K562 (cell line): ENCODE measurements at regions not wholly inside any gene's neighbourhood (a gene's known extent, or its start where the extent isn't known, plus 50 kb on each side); places are given as distances from the start of the nearest gene placed in this dataset.
A peak's percentile ranks its signal among the peaks of the same experiment; 100 is the strongest.

Experiments
- ATAC-seq: fragments of 200-7000 bp; cut with Tn5 transposase; 3 replicates; pipeline ENCODE4 v1.9.1; 2020; ENCODE audit warnings: moderate library complexity
- BruUV-seq: library from RNA; stranded (reverse); fragments of 400-500 nt; replicated peaks from 2 replicates; lab custom pipeline; 2021; lab: Mats Ljungman, UMichigan
- CTCF ChIA-PET: fragments of 300-600 bp; formaldehyde crosslinking; extraction: SDS; loops from one replicate; lab custom pipeline; 2021; ENCODE audit warnings: low intra/inter-chr PET ratio; lab: Yijun Ruan, JAX
- POLR2A ChIA-PET: fragments of 300-600, 350-650 bp; sonication (Branson Sonifier 250); formaldehyde crosslinking; extraction: SDS; loops from one replicate; lab custom pipeline; 2021; ENCODE audit warnings: antibody characterized with exemption, inconsistent platforms; lab: Yijun Ruan, JAX
- DNase-seq, 4 experiments: peaks; one replicate each; pipeline versions ENCODE4 v3.0.0 to v3.0.0-alpha.2; 2011 to 2018; ENCODE audit warnings: low spot score in 3 of 4, mixed read lengths in 3 of 4; ENCODE audit errors: extremely low read depth in 1 of 4
- FAIRE-seq: peaks from 2 replicates; lab custom pipeline; 2011; peaks lifted over from hg19 to GRCh38; lab: Jason Lieb, UNC
- H2AFZ ChIP-seq: 2 replicates; pipeline ENCODE4 v1.6.0; 2011; ENCODE audit warnings: low read depth, low read length, control low read depth, inconsistent platforms
- H3K27ac ChIP-seq: fragments of 200-600 bp; 3 replicates; pipeline ENCODE4 v1.8.0; 2011; ENCODE audit warnings: low read depth, mild to moderate bottlenecking, control low read depth, inconsistent platforms, low read length, moderate library complexity, mixed read lengths; ENCODE audit errors: extremely low read depth
- H3K27me3 ChIP-seq, 2 experiments: fragments of 300-600 bp in 1 of 2; 2 replicates in 1 of 2; 3 replicates in 1 of 2; pipeline versions ENCODE4 v1.6.0 to v1.8.0; 2011; ENCODE audit warnings: inconsistent platforms in 2 of 2, low read length in 2 of 2, mild to moderate bottlenecking in 1 of 2, mixed read lengths in 1 of 2, moderate library complexity in 1 of 2; ENCODE audit not compliant: control insufficient read depth in 2 of 2, insufficient read depth in 2 of 2
- H3K36me3 ChIP-seq: fragments of 300-600 bp; 3 replicates; pipeline ENCODE4 v1.8.0; 2011; ENCODE audit warnings: mild to moderate bottlenecking, low read length, inconsistent platforms; ENCODE audit not compliant: control insufficient read depth, insufficient read depth
- H3K4me1 ChIP-seq, 2 experiments: fragments of 200-600 bp in 1 of 2; replicated peaks in 1 of 2; 2 replicates in 1 of 2; 3 replicates in 1 of 2; pipeline versions ENCODE4 v1.5.1 to v1.8.0; 2011; ENCODE audit warnings: inconsistent platforms in 2 of 2, low read length in 2 of 2, mild to moderate bottlenecking in 1 of 2, mixed read lengths in 1 of 2, moderate library complexity in 1 of 2; ENCODE audit not compliant: control insufficient read depth in 2 of 2, insufficient read depth in 2 of 2
- H3K4me2 ChIP-seq: 2 replicates; pipeline ENCODE4 v1.6.1; 2011; ENCODE audit warnings: low read length, control low read depth, inconsistent platforms, mixed read lengths; ENCODE audit not compliant: insufficient read depth
- H3K4me3 ChIP-seq: fragments of 200-600 bp; sonication (generic), shearing (Covaris generic); 2 replicates; pipeline ENCODE4 v1.5.1; 2016; ENCODE audit warnings: control low read depth, inconsistent platforms
- H3K79me2 ChIP-seq: fragments of 200-600 bp; 3 replicates; pipeline ENCODE4 v1.8.0; 2011; ENCODE audit warnings: low read length, inconsistent platforms; ENCODE audit not compliant: control insufficient read depth, insufficient read depth
- H3K9ac ChIP-seq, 2 experiments: 2 replicates each; pipeline versions ENCODE4 v1.6.0 to v1.6.1; 2011; ENCODE audit warnings: low read depth in 2 of 2, low read length in 2 of 2, control low read depth in 1 of 2, inconsistent platforms in 1 of 2, mild to moderate bottlenecking in 1 of 2, mixed read lengths in 1 of 2; ENCODE audit not compliant: insufficient read depth in 1 of 2
- H3K9me1 ChIP-seq: one replicate; pipeline ENCODE4 v1.6.0; 2011; ENCODE audit warnings: inconsistent platforms, mild to moderate bottlenecking, low read length, moderate library complexity; ENCODE audit not compliant: control insufficient read depth, insufficient read depth
- H3K9me3 ChIP-seq: replicated peaks from 2 replicates; pipeline ENCODE4 v1.5.1; 2011; ENCODE audit warnings: low read depth, low read length, inconsistent platforms; ENCODE audit not compliant: control insufficient read depth, insufficient read depth
- H4K20me1 ChIP-seq: replicated peaks from 2 replicates; pipeline ENCODE4 v1.6.1; 2011; ENCODE audit warnings: low read length, inconsistent platforms, mixed read lengths; ENCODE audit not compliant: control insufficient read depth, insufficient read depth
- NFIC ChIP-seq: fragments of 450-650 bp; IDR thresholded peaks from 2 replicates; pipeline ENCODE4 v1.6.1; 2017; ENCODE audit warnings: mild to moderate bottlenecking, inconsistent platforms
- WGBS: fragments of 100-300 bp; shearing (Covaris generic); methylation state at CpG from one replicate; pipeline ENCODE4 v1.1.6; 2016; ENCODE audit warnings: low coverage, mixed read lengths; ENCODE audit not compliant: insufficient coverage; ENCODE audit errors: missing lambda C conversion rate; 5-methylcytosine and 5-hydroxymethylcytosine counted together
- in situ Hi-C: fragments of 300-500 bp; cut with MboI; formaldehyde crosslinking; loops from 4 replicates; pipeline ENCODE4 v1.15.0; 2018; ENCODE audit warnings: inconsistent platforms, mixed read lengths
- intact Hi-C: fragments of 100-400 bp; cut with micrococcal nuclease; formaldehyde crosslinking; loops from 2 replicates; pipeline ENCODE4 v1.14.2; 2022
- TF ChIP-seq, protein P1 (sequence below): fragments of 450-650 bp; IDR thresholded peaks from 2 replicates; pipeline ENCODE4 v1.6.1; 2016; ENCODE audit warnings: mild to moderate bottlenecking, moderate library complexity

DNA sequence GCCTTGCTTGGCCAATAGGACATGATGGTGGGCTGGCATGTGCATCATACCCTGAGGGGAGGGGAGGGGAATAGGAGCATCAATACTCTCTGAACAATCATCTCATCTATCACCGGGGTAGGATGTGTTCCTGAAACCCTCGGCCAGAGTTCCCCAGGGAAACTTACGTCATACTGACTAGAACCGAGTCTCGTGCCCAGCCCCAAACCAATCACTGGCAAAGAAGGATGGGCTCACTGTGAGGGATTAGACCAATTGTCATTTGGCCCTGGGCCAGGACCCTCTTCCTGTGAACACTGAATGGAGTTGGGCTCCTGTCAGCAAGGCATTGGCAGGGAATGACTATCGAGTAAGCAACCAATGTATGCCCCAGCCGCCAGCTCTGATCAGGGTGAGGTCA, 261.5 kb downstream of the MYCN start:
- DNase-seq (no peak), FAIRE-seq (no peak)
- Histone ChIP-seq H3K4me1 (no peaks in the 10 kb centered on the region), H3K79me2 (no peaks in the 10 kb centered on the region), H3K9me1 (no peaks in the 10 kb centered on the region)
- no TSS peak for BruUV-seq
- 0 out of 2 replicates have a peak, but pooled peaks have one; percentile 23 for TF ChIP-seq NFIC
- TF ChIP-seq, protein P1, sequence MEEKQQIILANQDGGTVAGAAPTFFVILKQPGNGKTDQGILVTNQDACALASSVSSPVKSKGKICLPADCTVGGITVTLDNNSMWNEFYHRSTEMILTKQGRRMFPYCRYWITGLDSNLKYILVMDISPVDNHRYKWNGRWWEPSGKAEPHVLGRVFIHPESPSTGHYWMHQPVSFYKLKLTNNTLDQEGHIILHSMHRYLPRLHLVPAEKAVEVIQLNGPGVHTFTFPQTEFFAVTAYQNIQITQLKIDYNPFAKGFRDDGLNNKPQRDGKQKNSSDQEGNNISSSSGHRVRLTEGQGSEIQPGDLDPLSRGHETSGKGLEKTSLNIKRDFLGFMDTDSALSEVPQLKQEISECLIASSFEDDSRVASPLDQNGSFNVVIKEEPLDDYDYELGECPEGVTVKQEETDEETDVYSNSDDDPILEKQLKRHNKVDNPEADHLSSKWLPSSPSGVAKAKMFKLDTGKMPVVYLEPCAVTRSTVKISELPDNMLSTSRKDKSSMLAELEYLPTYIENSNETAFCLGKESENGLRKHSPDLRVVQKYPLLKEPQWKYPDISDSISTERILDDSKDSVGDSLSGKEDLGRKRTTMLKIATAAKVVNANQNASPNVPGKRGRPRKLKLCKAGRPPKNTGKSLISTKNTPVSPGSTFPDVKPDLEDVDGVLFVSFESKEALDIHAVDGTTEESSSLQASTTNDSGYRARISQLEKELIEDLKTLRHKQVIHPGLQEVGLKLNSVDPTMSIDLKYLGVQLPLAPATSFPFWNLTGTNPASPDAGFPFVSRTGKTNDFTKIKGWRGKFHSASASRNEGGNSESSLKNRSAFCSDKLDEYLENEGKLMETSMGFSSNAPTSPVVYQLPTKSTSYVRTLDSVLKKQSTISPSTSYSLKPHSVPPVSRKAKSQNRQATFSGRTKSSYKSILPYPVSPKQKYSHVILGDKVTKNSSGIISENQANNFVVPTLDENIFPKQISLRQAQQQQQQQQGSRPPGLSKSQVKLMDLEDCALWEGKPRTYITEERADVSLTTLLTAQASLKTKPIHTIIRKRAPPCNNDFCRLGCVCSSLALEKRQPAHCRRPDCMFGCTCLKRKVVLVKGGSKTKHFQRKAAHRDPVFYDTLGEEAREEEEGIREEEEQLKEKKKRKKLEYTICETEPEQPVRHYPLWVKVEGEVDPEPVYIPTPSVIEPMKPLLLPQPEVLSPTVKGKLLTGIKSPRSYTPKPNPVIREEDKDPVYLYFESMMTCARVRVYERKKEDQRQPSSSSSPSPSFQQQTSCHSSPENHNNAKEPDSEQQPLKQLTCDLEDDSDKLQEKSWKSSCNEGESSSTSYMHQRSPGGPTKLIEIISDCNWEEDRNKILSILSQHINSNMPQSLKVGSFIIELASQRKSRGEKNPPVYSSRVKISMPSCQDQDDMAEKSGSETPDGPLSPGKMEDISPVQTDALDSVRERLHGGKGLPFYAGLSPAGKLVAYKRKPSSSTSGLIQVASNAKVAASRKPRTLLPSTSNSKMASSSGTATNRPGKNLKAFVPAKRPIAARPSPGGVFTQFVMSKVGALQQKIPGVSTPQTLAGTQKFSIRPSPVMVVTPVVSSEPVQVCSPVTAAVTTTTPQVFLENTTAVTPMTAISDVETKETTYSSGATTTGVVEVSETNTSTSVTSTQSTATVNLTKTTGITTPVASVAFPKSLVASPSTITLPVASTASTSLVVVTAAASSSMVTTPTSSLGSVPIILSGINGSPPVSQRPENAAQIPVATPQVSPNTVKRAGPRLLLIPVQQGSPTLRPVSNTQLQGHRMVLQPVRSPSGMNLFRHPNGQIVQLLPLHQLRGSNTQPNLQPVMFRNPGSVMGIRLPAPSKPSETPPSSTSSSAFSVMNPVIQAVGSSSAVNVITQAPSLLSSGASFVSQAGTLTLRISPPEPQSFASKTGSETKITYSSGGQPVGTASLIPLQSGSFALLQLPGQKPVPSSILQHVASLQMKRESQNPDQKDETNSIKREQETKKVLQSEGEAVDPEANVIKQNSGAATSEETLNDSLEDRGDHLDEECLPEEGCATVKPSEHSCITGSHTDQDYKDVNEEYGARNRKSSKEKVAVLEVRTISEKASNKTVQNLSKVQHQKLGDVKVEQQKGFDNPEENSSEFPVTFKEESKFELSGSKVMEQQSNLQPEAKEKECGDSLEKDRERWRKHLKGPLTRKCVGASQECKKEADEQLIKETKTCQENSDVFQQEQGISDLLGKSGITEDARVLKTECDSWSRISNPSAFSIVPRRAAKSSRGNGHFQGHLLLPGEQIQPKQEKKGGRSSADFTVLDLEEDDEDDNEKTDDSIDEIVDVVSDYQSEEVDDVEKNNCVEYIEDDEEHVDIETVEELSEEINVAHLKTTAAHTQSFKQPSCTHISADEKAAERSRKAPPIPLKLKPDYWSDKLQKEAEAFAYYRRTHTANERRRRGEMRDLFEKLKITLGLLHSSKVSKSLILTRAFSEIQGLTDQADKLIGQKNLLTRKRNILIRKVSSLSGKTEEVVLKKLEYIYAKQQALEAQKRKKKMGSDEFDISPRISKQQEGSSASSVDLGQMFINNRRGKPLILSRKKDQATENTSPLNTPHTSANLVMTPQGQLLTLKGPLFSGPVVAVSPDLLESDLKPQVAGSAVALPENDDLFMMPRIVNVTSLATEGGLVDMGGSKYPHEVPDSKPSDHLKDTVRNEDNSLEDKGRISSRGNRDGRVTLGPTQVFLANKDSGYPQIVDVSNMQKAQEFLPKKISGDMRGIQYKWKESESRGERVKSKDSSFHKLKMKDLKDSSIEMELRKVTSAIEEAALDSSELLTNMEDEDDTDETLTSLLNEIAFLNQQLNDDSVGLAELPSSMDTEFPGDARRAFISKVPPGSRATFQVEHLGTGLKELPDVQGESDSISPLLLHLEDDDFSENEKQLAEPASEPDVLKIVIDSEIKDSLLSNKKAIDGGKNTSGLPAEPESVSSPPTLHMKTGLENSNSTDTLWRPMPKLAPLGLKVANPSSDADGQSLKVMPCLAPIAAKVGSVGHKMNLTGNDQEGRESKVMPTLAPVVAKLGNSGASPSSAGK: no peak
- TF ChIP-seq, all 486 proteins: peak for 1
- Histone ChIP-seq H3K9ac (no peak overlapping the region), H3K36me3 (no peaks in the 10 kb centered on the region), H3K4me3 (no peak overlapping the region), H3K4me2 (no peak overlapping the region), H3K27me3 (peaks cover 0 to 14% of the 10 kb centered on the region in 2 experiments; a peak in 1 of 5 replicates), H3K9me3 (no peaks in the 10 kb centered on the region), H2AFZ (no peak overlapping the region), H3K27ac (no peak overlapping the region), H4K20me1 (no peaks in the 10 kb centered on the region)
- no peak for ATAC-seq
- 0% methylated on average over 7 of the region's 7 CpGs for WGBS
- ChIA-PET POLR2A (no interaction called here), CTCF (no interaction called here)
- in situ Hi-C loops (no loop called here), intact Hi-C loops (no loop called here)
